ENCODE measurements at regions not wholly inside any gene's neighbourhood (a gene's known extent, or its start where the extent isn't known, plus 50 kb on each side); places are given as distances from the start of the nearest gene placed in this dataset.

DNA sequence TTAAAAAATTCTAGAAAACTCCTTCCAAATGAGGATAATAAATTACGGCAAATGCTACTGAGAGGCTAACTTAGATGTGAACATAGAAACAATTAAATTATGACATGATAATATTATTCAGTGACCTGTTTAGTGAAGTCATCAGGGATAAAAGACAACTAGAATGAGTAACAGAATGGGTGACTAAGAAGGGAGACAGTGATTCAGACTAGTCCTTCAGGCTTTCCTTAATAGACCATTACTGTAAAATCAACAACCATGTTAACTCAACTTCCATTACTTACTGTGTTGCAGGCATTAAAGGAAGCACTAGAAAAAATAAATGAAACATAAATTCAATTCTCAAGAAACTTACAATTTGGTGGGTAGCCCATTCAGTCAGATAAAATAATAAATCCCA, 543.9 kb upstream of the LRFN5 start:
- TF ChIP-seq, protein P1, sequence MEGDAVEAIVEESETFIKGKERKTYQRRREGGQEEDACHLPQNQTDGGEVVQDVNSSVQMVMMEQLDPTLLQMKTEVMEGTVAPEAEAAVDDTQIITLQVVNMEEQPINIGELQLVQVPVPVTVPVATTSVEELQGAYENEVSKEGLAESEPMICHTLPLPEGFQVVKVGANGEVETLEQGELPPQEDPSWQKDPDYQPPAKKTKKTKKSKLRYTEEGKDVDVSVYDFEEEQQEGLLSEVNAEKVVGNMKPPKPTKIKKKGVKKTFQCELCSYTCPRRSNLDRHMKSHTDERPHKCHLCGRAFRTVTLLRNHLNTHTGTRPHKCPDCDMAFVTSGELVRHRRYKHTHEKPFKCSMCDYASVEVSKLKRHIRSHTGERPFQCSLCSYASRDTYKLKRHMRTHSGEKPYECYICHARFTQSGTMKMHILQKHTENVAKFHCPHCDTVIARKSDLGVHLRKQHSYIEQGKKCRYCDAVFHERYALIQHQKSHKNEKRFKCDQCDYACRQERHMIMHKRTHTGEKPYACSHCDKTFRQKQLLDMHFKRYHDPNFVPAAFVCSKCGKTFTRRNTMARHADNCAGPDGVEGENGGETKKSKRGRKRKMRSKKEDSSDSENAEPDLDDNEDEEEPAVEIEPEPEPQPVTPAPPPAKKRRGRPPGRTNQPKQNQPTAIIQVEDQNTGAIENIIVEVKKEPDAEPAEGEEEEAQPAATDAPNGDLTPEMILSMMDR (IDR thresholded peaks at IDR 0.05): no peak
- TF ChIP-seq POLR2A (IDR thresholded peaks at IDR 0.05) (no peak), EP300 (IDR thresholded peaks at IDR 0.05) (no peak), POLR2AphosphoS5 (IDR thresholded peaks at IDR 0.05) (no peak)
